ENCODE measurements at regions not wholly inside any gene's neighbourhood (a gene's known extent, or its start where the extent isn't known, plus 50 kb on each side); places are given as distances from the start of the nearest gene placed in this dataset.

- DNase-seq (ENCODE audit: extremely low spot score) = peak; percentile 12
- Histone ChIP-seq H3K36me3 (no peaks in the 10 kb centered on the region), H3K4me3 (no peak overlapping the region), H3K4me1 (peaks cover 11 to 64% (median 42%) of the 10 kb centered on the region in 4 donors), H3K9me3 (no peaks in the 10 kb centered on the region), H3K27me3 (no peaks in the 10 kb centered on the region), H3K27ac (replicated peaks in 1 of 4) (peak overlapping the region in 1 of 4 donors; percentile 35)
- 47% methylated on average over 5 of the region's 5 CpGs for WGBS
- intact Hi-C loops (cut with DNase I) = no loop called here
- TF ChIP-seq EP300 (IDR thresholded peaks at IDR 0.05) (no peak), POLR2AphosphoS5 (IDR thresholded peaks at IDR 0.05) (no peak), POLR2A (IDR thresholded peaks at IDR 0.05; ENCODE audit: low read depth) (no peak), CTCF (IDR thresholded peaks at IDR 0.05) (no peak)
These were observed 109.5 kb downstream of the CDC42EP3 start for GRCh38 chr2:37561615-37562569.

- H3K4me3 ChIP-seq = no peak overlapping the region
- no peaks in the 10 kb centered on the region for H3K9me3 ChIP-seq
- peaks cover 11 to 67% (median 44%) of the 10 kb centered on the region in 4 donors for H3K4me1 ChIP-seq
- 73% methylated on average over 6 of the region's 6 CpGs for WGBS
- no peaks in the 10 kb centered on the region for H3K36me3 ChIP-seq
- no peak for DNase-seq (ENCODE audit: extremely low spot score)
- intact Hi-C loops (cut with DNase I) = no loop called here
- TF ChIP-seq POLR2A (IDR thresholded peaks at IDR 0.05; ENCODE audit: low read depth) (no peak), EP300 (IDR thresholded peaks at IDR 0.05) (no peak), CTCF (IDR thresholded peaks at IDR 0.05) (no peak), POLR2AphosphoS5 (IDR thresholded peaks at IDR 0.05) (no peak)
- peak overlapping the region; percentile 31 to 68 (median 56) for H3K27ac ChIP-seq (replicated peaks in 1 of 4)
- no peaks in the 10 kb centered on the region for H3K27me3 ChIP-seq
These were observed 107.9 kb downstream of the CDC42EP3 start for GRCh38 chr2:37563375-37564015.

GRCh38 chr2:37564356-37564755 is 107.1 kb downstream of the CDC42EP3 start:
- Histone ChIP-seq H3K9me3 (no peaks in the 10 kb centered on the region), H3K4me1 (peaks cover 16 to 75% (median 51%) of the 10 kb centered on the region in 4 donors), H3K36me3 (no peaks in the 10 kb centered on the region), H3K4me3 (no peak overlapping the region), H3K27ac (replicated peaks in 1 of 4) (peak overlapping the region; percentile 55 to 68 (median 58)), H3K27me3 (no peaks in the 10 kb centered on the region)
- DNase-seq (ENCODE audit: extremely low spot score) = peak; percentile 37
- 70% methylated on average over 7 of the region's 7 CpGs for WGBS
- intact Hi-C loops (cut with DNase I) = no loop called here
- TF ChIP-seq CTCF (IDR thresholded peaks at IDR 0.05) (no peak), POLR2AphosphoS5 (IDR thresholded peaks at IDR 0.05) (no peak), POLR2A (IDR thresholded peaks at IDR 0.05; ENCODE audit: low read depth) (no peak), EP300 (IDR thresholded peaks at IDR 0.05) (no peak)

GRCh38 chr2:37566517-37566981 is 104.9 kb downstream of the CDC42EP3 start:
- no peak for TF ChIP-seq CTCF (IDR thresholded peaks at IDR 0.05)
- no peak for TF ChIP-seq EP300 (IDR thresholded peaks at IDR 0.05)
- TF ChIP-seq POLR2AphosphoS5 (IDR thresholded peaks at IDR 0.05) = no peak
- no peak for TF ChIP-seq POLR2A (IDR thresholded peaks at IDR 0.05; ENCODE audit: low read depth)
- Histone ChIP-seq H3K27me3 (no peaks in the 10 kb centered on the region), H3K27ac (replicated peaks in 1 of 4) (peak overlapping the region in 3 of 4 donors; percentile 5 to 68 (median 16)), H3K36me3 (no peaks in the 10 kb centered on the region), H3K4me1 (peaks cover 15 to 79% (median 58%) of the 10 kb centered on the region in 4 donors), H3K9me3 (no peaks in the 10 kb centered on the region), H3K4me3 (no peak overlapping the region)
- DNase-seq (ENCODE audit: extremely low spot score) = no peak
- intact Hi-C loops (cut with DNase I) = no loop called here
- WGBS = 75% methylated on average over 5 of the region's 5 CpGs

Data from esophagus muscularis mucosa (tissue), 4 donors.